Activated T-helper 1 cell treated with anti-CD3 and anti-CD28 coated beads, Interleukin-12 subunit alpha, Interleukin-12 subunit beta, Interleukin-2, Interleukin-4 antibody, amounts not matched to agents 30 ng/mL and 10 ng/mL and 1 ng/mL, durations not matched to agents 14 hours and 24 hours and 36 hours (primary cell): ENCODE measurements at regions not wholly inside any gene's neighbourhood (a gene's known extent, or its start where the extent isn't known, plus 50 kb on each side); places are given as distances from the start of the nearest gene placed in this dataset.
"Not testable (repeated sequence)": the region's sequence is repeated elsewhere in the genome, so short reads cannot be mapped to it uniquely, and the experiment has no call there.

ENCODE experiments used
- DNase-seq: peaks from one replicate; pipeline ENCODE4 v3.0.0; 2021; ENCODE audit warnings: low spot score
- H3K27ac Mint-ChIP-seq: one replicate; pipeline ENCODE4 v1.8.0; 2021; ENCODE audit warnings: mild to moderate bottlenecking, mixed read lengths
- H3K27me3 Mint-ChIP-seq: one replicate; pipeline ENCODE4 v1.8.0; 2022; ENCODE audit warnings: mild to moderate bottlenecking, moderate library complexity, mixed read lengths; ENCODE audit not compliant: insufficient read depth
- H3K36me3 Mint-ChIP-seq: one replicate; pipeline ENCODE4 v1.8.0; 2021; ENCODE audit warnings: low read depth, mixed read lengths
- H3K4me1 Mint-ChIP-seq: one replicate; pipeline ENCODE4 v1.8.0; 2021; ENCODE audit warnings: low read depth, mixed read lengths
- H3K4me3 Mint-ChIP-seq: one replicate; pipeline ENCODE4 v1.8.0; 2021; ENCODE audit warnings: mild to moderate bottlenecking, moderate library complexity, mixed read lengths
- H3K9me3 Mint-ChIP-seq: one replicate; pipeline ENCODE4 v1.8.0; 2021; ENCODE audit warnings: mixed read lengths
- intact Hi-C: fragments of 100-400 bp; cut with micrococcal nuclease; formaldehyde crosslinking; loops from one replicate; pipeline ENCODE4 v1.15.1; 2024

DNA sequence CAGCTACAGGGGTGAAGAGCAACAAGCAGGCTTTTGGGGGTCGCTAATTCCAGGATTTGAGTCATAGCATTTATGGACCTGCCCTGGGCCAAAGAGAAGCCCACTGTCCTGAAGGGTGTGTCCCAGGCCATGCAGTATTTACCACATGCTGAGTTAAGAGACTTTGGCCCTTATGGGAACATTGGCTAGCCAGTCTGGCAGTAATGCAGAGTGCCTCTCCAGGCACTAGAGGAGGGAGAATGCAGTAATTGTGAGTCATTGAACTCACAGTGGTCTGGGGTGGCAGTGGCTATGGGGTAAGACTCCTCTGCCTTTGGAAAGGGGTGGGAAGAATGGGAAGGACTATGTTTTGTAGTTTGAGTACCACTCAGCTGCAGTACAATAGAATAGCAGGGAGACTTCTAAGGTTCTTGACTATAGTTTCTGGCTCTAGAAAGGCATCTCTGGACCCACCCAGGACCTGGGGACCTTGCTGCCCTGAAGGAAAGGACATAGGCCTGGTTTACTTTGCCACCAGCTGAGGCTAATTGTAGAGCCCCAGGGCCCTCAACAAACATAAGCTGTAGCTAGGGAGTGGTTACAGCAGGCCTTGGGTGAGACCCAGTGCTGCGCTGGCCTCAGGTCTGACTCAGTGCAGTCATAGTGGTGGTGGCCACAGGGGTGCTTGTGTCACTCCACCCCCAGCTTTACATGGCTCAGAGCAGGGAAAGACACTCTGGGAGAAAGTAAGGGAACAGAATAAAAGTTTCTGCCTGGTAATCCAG, 520.9 kb downstream of the HTR1B start:
- H3K4me1 Mint-ChIP-seq, result no peaks in the 10 kb centered on the region
- no peak overlapping the region for H3K27ac Mint-ChIP-seq
- H3K36me3 Mint-ChIP-seq, result no peaks in the 10 kb centered on the region
- H3K9me3 Mint-ChIP-seq, result peaks cover 19% of the 10 kb centered on the region
- no peak overlapping the region for H3K4me3 Mint-ChIP-seq
- intact Hi-C loops, result no loop called here
- no peak for DNase-seq
- H3K27me3 Mint-ChIP-seq, result no peaks in the 10 kb centered on the region

DNA sequence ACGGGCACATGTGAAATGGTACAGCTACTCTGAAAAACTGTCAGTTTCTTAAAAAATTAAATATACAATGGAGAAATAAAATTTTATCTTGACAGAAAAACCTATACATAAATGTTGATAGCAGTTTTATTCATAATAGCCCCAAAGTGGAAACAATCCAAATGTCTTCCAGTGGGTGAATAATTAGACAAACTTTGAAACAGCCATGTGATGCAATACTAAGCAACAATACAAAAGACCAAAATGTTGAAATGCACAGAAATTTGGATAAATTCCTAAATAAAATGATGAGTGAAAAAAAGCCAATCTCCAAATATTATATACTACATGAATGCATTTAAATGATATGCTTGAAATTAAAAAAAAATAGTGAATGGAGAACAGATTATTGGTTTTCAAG, 523.1 kb downstream of the HTR1B start:
- Mint-ChIP-seq H3K27me3 (no peaks in the 10 kb centered on the region), H3K27ac (no peak overlapping the region), H3K36me3 (no peaks in the 10 kb centered on the region), H3K9me3 (peaks cover 13% of the 10 kb centered on the region), H3K4me1 (no peaks in the 10 kb centered on the region), H3K4me3 (no peak overlapping the region)
- DNase-seq, result no peak
- intact Hi-C loops, result no loop called here

DNA sequence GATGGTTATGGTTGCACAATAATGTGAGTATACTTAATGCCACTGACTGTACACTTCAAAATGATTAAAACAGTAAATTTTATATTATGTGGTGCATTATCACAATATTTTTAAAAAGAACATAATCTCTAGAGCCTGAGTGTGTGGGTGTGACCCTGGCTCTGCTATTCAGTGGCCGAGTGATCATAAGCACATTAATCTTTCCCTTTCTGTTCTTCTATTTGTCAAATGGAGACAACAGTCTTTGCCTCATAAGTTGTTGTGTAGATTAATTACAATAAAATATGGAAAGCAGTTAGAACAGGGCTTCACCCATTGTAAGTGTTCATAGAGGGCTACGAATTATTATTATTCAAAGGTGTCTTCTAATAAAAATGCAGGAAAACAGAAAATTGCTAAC, 548.6 kb downstream of the HTR1B start:
- intact Hi-C loops, result no loop called here
- no peaks in the 10 kb centered on the region for H3K36me3 Mint-ChIP-seq
- no peaks in the 10 kb centered on the region for H3K4me1 Mint-ChIP-seq
- no peaks in the 10 kb centered on the region for H3K27me3 Mint-ChIP-seq
- H3K27ac Mint-ChIP-seq, result no peak overlapping the region
- no peak overlapping the region for H3K4me3 Mint-ChIP-seq
- no peaks in the 10 kb centered on the region for H3K9me3 Mint-ChIP-seq
- no peak for DNase-seq

DNA sequence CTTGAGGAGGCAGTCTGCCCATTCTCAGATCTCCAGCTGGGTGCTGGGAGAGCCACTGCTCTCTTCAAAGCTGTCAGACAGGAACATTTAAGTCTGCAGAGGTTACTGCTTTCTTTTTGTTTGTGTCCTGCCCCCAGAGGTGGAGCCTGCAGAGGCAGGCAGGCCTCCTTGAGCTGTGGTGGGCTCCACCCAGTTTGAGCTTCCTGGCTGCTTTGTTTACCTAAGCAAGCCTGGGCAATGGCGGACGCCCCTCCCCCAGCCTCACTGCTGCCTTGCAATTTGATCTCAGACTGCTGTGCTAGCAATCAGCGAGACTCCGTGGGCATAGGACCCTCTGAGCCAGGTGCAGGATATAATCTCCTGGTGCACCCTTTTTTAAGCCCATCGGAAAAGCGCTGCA, 557.8 kb downstream of the HTR1B start:
- intact Hi-C loops, H3K36me3 Mint-ChIP-seq, H3K4me1 Mint-ChIP-seq, H3K9me3 Mint-ChIP-seq, H3K27ac Mint-ChIP-seq, H3K4me3 Mint-ChIP-seq, H3K27me3 Mint-ChIP-seq, DNase-seq: not testable (repeated sequence)

DNA sequence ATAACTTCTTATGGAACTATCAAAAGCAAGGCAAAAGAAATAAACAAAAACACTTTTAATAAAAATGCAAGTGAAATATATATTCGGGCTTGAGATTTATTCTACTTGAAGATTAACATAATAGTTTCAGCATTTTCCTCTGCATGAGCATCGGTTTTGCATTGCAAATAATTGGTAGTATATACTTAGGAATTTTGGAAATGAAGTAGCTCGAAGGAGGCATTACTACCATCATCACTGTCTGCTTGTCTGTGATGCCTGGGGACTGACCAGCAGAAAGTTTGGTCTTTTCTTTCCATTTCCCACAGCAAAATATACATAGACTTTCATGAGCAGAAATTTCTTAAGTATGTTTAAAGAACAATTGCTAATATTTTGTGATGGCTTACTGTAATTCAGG, 570.7 kb downstream of the HTR1B start:
- no peaks in the 10 kb centered on the region for H3K36me3 Mint-ChIP-seq
- intact Hi-C loops, result no loop called here
- H3K4me3 Mint-ChIP-seq, result no peak overlapping the region
- peaks cover 11% of the 10 kb centered on the region for H3K9me3 Mint-ChIP-seq
- DNase-seq, result no peak
- H3K27me3 Mint-ChIP-seq, result no peaks in the 10 kb centered on the region
- H3K27ac Mint-ChIP-seq, result no peak overlapping the region
- H3K4me1 Mint-ChIP-seq, result no peaks in the 10 kb centered on the region

DNA sequence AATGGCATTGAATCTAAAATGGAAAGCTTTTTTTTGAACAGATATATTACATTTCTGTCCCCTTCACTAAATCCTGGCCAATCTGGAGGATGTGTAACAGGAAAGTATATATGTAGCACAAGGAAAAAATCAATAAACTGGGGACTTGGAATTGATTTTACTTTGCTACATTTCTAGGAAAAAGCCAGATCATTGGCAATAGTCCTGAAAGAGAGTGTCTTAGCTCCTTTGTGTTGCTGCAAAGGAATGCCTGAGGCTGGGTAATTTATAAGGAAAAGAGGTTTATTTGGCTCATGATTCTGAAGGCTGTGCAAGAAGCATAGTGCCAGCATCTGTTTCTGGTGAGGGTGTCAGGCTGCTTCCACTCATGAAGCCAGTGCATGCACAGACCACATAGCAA, 574.9 kb downstream of the HTR1B start:
- intact Hi-C loops, result no loop called here
- no peak for DNase-seq
- Mint-ChIP-seq H3K27me3 (no peaks in the 10 kb centered on the region), H3K4me1 (no peaks in the 10 kb centered on the region), H3K36me3 (no peaks in the 10 kb centered on the region), H3K9me3 (peaks cover 15% of the 10 kb centered on the region), H3K4me3 (no peak overlapping the region), H3K27ac (no peak overlapping the region)

DNA sequence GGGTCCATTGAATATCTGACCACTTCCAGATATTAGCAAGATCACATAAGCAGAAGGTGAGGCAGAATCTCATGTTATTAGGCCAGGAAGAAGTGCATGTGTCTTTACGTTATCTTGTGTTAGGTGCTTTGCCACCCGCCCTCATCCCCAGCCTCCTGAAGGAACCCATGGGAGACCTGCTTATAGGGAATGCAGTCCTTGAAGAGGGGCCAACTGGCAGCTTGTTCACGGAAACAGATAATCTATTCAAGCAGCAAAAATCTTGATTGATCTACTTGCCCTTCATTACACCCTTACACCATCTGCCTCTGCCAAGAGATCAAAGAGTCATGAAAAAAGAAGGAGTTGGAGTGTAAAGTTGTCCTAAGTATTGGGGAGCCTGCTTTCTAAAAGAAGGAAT, 576.4 kb downstream of the HTR1B start:
- no peaks in the 10 kb centered on the region for H3K27me3 Mint-ChIP-seq
- H3K9me3 Mint-ChIP-seq, result peaks cover 12% of the 10 kb centered on the region
- no peaks in the 10 kb centered on the region for H3K4me1 Mint-ChIP-seq
- no peak for DNase-seq
- no peaks in the 10 kb centered on the region for H3K36me3 Mint-ChIP-seq
- no peak overlapping the region for H3K4me3 Mint-ChIP-seq
- intact Hi-C loops, result no loop called here
- no peak overlapping the region for H3K27ac Mint-ChIP-seq

DNA sequence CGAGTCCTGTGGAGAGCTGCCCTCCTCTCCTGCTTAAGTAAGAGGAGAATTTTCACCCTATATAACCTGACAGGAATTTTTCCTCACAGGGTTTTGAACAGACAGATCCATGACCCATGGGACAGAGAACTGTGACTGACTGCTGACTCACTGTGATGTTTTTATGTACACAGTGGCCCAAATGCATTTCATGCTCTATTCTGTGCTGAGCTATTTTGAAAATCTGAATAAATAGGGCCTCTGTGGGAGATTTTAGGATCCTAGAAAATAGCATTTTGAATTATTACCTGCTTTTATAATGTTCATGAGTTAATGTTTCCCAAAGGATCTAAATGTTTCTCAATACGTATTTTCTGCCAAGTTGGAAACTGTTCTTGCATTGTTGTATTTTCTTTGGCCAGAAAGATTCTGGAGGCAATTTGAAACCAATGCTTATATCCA, 577.4 kb downstream of the HTR1B start:
- no peaks in the 10 kb centered on the region for H3K27me3 Mint-ChIP-seq
- no peaks in the 10 kb centered on the region for H3K36me3 Mint-ChIP-seq
- H3K9me3 Mint-ChIP-seq, result peaks cover 12% of the 10 kb centered on the region
- no peaks in the 10 kb centered on the region for H3K4me1 Mint-ChIP-seq
- intact Hi-C loops, result no loop called here
- H3K27ac Mint-ChIP-seq, result no peak overlapping the region
- DNase-seq, result no peak
- no peak overlapping the region for H3K4me3 Mint-ChIP-seq

DNA sequence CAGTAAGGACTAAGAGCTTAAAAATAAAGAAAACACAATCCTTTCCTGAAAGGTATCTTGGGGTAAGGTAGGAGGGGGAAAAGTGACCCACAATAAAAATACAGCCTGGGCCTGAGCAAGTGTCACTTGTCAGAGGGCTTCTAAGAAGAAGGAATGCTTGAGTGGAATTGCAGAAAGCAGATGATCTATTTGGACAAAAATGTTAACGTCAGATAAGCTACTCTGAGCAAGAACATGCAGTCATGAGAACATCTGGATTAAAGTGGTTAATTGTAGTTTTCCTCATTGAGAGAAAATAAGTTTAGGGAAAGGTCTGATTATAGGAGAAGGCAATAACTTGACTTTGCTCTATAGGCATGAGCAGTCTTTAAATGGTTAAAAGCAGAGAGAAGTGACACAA, 581.9 kb downstream of the HTR1B start:
- H3K4me3 Mint-ChIP-seq, result no peak overlapping the region
- H3K27ac Mint-ChIP-seq, result no peak overlapping the region
- H3K36me3 Mint-ChIP-seq, result no peaks in the 10 kb centered on the region

DNA sequence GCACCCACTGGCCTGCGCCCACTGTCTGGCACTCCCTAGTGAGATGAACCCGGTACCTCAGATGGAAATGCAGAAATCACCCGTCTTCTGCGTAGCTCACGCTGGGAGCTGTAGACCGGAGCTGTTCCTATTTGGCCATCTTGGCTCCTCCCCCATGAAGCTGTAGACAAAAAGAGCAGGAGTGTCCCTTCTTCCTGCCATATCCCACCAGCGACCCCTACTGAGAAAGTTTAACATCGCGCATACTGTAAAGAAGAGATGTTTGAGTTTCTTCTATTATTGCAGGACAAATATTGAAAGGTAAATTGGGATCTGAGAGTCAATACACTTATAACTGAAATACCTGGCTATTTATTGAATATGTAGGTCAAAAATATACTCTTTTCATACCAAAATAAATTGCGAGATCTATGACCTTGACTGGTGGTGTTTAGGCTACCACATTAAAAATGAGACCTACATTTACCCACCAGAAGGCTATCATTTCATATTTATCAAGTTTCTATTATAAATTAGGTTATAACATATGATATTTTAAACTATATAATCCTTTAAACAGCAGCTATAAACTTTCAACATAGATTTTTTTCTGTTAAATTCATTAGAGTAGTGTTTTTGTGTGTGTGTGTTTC, 586.3 kb downstream of the HTR1B start:
- intact Hi-C loops, result no loop called here
- H3K4me3 Mint-ChIP-seq, result no peak overlapping the region
- no peak overlapping the region for H3K27ac Mint-ChIP-seq
- H3K9me3 Mint-ChIP-seq, result peaks cover 4% of the 10 kb centered on the region
- H3K27me3 Mint-ChIP-seq, result no peaks in the 10 kb centered on the region
- H3K4me1 Mint-ChIP-seq, result no peaks in the 10 kb centered on the region
- H3K36me3 Mint-ChIP-seq, result no peaks in the 10 kb centered on the region
- no peak for DNase-seq

More for the DNA sequence above, 581.9 kb downstream of the HTR1B start:
- Mint-ChIP-seq H3K9me3 (peaks cover 1% of the 10 kb centered on the region), H3K27me3 (no peaks in the 10 kb centered on the region), H3K4me1 (no peaks in the 10 kb centered on the region)
- DNase-seq, result no peak
- intact Hi-C loops, result no loop called here

DNA sequence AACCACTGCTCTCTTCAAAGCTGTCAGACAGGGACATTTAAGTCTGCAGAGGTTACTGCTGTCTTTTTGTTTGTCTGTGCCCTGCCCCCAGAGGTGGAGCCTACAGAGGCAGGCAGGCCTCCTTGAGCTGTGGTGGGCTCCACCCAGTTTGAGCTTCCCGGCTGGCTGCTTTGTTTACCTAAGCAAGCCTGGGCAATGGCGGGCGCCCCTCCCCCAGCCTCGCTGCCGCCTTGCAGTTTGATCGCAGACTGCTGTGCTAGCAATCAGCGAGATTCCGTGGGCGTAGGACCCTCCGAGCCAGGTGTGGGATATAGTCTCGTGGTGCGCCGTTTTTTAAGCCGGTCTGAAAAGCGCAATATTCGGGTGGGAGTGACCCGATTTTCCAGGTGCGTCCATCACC, 586.9 kb downstream of the HTR1B start:
- H3K27me3 Mint-ChIP-seq, H3K9me3 Mint-ChIP-seq, H3K4me3 Mint-ChIP-seq, DNase-seq, H3K27ac Mint-ChIP-seq, H3K36me3 Mint-ChIP-seq, intact Hi-C loops, H3K4me1 Mint-ChIP-seq: not testable (repeated sequence)

DNA sequence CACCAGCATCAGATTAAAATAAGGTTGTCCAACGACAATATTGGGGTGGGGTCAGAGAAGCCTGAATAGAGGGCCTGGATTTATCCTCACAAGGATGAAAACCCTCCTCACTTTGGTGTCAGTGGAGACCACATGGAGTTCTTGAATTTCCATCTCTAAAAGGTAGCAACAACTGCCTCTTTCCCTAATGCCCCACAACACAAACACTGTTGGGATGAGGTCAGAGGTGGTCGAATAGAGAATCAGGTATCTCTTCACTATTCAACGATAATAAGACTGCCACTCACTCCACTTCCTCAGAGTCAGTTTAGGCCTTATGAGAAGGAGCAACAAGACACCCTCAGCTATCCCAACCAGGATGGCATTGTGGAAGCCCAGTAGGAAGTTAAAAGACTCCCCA, 596.1 kb downstream of the HTR1B start:
- Mint-ChIP-seq H3K27me3 (no peaks in the 10 kb centered on the region), H3K4me1 (no peaks in the 10 kb centered on the region)
- intact Hi-C loops, result no loop called here

DNA sequence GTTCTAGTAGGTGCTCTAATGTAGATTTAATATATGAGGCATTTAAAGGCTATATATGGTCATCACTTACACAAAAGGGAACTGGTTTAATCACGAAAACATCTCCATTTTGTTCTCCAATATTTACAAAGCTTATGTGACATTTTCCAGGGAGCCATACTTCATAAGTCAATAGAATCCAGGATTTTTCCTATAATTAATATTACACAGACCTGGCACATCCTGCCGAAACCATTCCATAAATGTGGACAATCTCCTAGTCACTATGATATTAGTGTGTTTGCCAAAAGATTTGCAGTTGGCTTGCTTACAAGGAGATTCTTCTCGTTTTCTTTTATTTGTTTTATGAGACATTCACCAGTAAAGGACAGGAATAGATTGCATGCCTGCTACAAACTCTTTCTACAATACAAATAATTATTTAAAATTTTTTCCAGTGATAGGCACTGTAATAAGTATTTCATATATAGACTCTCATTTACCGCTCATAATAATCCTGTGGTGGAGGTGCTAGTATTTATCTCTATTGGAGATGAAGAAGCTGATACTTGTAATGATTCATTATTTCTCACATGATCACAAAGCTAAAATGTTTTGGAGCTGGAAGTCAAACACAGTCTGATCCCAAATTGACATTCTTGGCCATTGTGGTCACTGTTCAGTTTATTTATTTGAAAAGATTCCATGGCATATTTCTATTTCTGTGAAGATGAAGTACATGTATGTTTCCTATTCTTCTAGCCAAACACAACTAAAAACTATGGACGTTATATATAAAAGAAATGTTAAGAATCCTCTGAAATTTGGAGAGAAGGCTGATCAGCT, 597.0 kb downstream of the HTR1B start:
- Mint-ChIP-seq H3K4me1 (no peaks in the 10 kb centered on the region), H3K27me3 (no peaks in the 10 kb centered on the region), H3K4me3 (no peak overlapping the region), H3K36me3 (no peaks in the 10 kb centered on the region), H3K27ac (no peak overlapping the region), H3K9me3 (no peaks in the 10 kb centered on the region)
- DNase-seq, result no peak
- intact Hi-C loops, result no loop called here

More for the DNA sequence above, 596.1 kb downstream of the HTR1B start:
- H3K36me3 Mint-ChIP-seq, result no peaks in the 10 kb centered on the region
- no peak for DNase-seq
- no peaks in the 10 kb centered on the region for H3K9me3 Mint-ChIP-seq
- H3K4me3 Mint-ChIP-seq, result no peak overlapping the region
- no peak overlapping the region for H3K27ac Mint-ChIP-seq
